ENCODE measurements at regions not wholly inside any gene's neighbourhood (a gene's known extent, or its start where the extent isn't known, plus 50 kb on each side); places are given as distances from the start of the nearest gene placed in this dataset.

DNA sequence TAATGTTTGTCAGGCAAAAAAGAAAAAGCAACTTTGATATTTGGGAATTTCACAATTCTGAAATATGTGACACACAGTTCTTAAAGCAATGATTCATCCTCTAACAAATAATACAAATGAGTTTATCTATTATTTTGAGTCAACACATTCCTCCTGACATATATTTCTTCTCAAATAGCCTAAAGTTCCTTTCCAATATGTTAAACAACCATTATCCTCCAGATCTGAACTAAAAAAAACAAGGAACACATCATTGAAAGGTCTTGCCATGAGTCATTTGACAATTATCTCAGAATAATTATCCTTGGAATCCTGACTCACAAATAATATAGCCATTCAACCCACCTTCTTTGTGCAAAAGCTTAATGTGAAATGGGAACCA, 208.7 kb upstream of the CDIN1 start:
- TF ChIP-seq, protein P1, sequence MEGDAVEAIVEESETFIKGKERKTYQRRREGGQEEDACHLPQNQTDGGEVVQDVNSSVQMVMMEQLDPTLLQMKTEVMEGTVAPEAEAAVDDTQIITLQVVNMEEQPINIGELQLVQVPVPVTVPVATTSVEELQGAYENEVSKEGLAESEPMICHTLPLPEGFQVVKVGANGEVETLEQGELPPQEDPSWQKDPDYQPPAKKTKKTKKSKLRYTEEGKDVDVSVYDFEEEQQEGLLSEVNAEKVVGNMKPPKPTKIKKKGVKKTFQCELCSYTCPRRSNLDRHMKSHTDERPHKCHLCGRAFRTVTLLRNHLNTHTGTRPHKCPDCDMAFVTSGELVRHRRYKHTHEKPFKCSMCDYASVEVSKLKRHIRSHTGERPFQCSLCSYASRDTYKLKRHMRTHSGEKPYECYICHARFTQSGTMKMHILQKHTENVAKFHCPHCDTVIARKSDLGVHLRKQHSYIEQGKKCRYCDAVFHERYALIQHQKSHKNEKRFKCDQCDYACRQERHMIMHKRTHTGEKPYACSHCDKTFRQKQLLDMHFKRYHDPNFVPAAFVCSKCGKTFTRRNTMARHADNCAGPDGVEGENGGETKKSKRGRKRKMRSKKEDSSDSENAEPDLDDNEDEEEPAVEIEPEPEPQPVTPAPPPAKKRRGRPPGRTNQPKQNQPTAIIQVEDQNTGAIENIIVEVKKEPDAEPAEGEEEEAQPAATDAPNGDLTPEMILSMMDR (IDR thresholded peaks at IDR 0.05; ENCODE audit: insufficient read depth, low read length, severe bottlenecking) = no peak
- peak; percentile 86 for DNase-seq (ENCODE audit: low read depth)
- Histone ChIP-seq H3K4me3 (ENCODE audit: low read depth, low read length) (no peak overlapping the region), H3K36me3 (ENCODE audit: control insufficient read depth, insufficient read depth, low read length) (no peaks in the 10 kb centered on the region), H3K27me3 (ENCODE audit: control insufficient read depth, insufficient read depth, low read length) (no peaks in the 10 kb centered on the region)
- no peak for FAIRE-seq

DNA sequence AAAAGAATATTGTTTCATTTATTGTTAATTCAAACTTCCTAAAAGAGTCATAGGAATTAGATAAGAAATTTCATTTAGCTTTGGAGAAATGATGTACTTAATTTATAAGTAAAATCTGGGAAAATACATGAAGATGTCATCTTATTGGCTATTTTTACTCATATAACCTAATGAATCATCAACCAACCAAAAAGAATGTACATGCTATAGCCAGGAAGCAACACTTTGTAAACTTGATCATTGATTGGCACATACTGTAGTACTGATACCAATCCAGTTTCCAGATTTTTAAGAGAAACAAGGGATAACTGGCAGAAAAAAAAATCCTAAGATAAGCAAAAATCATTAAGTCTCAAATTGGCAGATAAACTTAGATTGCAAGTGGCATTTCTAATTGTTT, 207.9 kb upstream of the CDIN1 start:
- DNase-seq (ENCODE audit: low read depth) (peak; percentile 61), FAIRE-seq (no peak)
- Histone ChIP-seq H3K36me3 (ENCODE audit: control insufficient read depth, insufficient read depth, low read length) (no peaks in the 10 kb centered on the region), H3K4me3 (ENCODE audit: low read depth, low read length) (no peak overlapping the region), H3K27me3 (ENCODE audit: control insufficient read depth, insufficient read depth, low read length) (no peaks in the 10 kb centered on the region)
- TF ChIP-seq, protein P1 (IDR thresholded peaks at IDR 0.05; ENCODE audit: insufficient read depth, low read length, severe bottlenecking) = no peak

GRCh38 chr15:36372968-36373367, 206.5 kb upstream of the CDIN1 start:
- no peak for DNase-seq (ENCODE audit: low read depth)
- no peaks in the 10 kb centered on the region for H3K27me3 ChIP-seq (ENCODE audit: control insufficient read depth, insufficient read depth, low read length)
- TF ChIP-seq, protein P1 (IDR thresholded peaks at IDR 0.05; ENCODE audit: insufficient read depth, low read length, severe bottlenecking) = no peak
- no peaks in the 10 kb centered on the region for H3K36me3 ChIP-seq (ENCODE audit: control insufficient read depth, insufficient read depth, low read length)
- no peak overlapping the region for H3K4me3 ChIP-seq (ENCODE audit: low read depth, low read length)
- no peak for FAIRE-seq

- H3K4me3 ChIP-seq (ENCODE audit: low read depth, low read length) = no peak overlapping the region
- no peak for DNase-seq (ENCODE audit: low read depth)
- H3K36me3 ChIP-seq (ENCODE audit: control insufficient read depth, insufficient read depth, low read length) = no peaks in the 10 kb centered on the region
- no peak for FAIRE-seq
- TF ChIP-seq, protein P1 (IDR thresholded peaks at IDR 0.05; ENCODE audit: insufficient read depth, low read length, severe bottlenecking) = no peak
- no peaks in the 10 kb centered on the region for H3K27me3 ChIP-seq (ENCODE audit: control insufficient read depth, insufficient read depth, low read length)
These were observed 205.9 kb upstream of the CDIN1 start for GRCh38 chr15:36373550-36373949.

- no peak for DNase-seq (ENCODE audit: low read depth)
- H3K27me3 ChIP-seq (ENCODE audit: control insufficient read depth, insufficient read depth, low read length) = no peaks in the 10 kb centered on the region
- no peak for FAIRE-seq
- no peak overlapping the region for H3K4me3 ChIP-seq (ENCODE audit: low read depth, low read length)
- TF ChIP-seq, protein P1 (IDR thresholded peaks at IDR 0.05; ENCODE audit: insufficient read depth, low read length, severe bottlenecking) = no peak
- no peaks in the 10 kb centered on the region for H3K36me3 ChIP-seq (ENCODE audit: control insufficient read depth, insufficient read depth, low read length)
These were observed 190.3 kb upstream of the CDIN1 start for GRCh38 chr15:36389107-36389506.

DNA sequence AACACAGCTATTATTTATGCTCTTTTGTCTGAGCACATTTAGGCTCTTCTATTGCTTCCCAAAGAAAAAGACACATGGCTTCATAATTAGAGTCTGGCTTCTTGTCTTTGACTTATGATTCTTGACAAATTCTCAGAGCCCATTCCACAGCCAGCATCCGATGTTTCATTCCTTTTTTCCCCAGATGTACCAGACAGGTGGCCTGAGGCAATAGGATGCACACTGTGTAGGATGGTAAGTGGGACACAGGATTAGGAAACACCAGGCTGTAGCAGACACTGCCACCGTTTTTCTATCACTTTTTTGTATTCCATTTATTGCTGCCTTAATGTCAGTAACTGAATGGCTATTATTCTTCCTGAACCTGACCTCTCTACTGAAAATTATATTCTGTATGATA, 188.9 kb upstream of the CDIN1 start:
- no peaks in the 10 kb centered on the region for H3K36me3 ChIP-seq (ENCODE audit: control insufficient read depth, insufficient read depth, low read length)
- no peaks in the 10 kb centered on the region for H3K27me3 ChIP-seq (ENCODE audit: control insufficient read depth, insufficient read depth, low read length)
- TF ChIP-seq, protein P1 (IDR thresholded peaks at IDR 0.05; ENCODE audit: insufficient read depth, low read length, severe bottlenecking) = no peak
- FAIRE-seq (no peak), DNase-seq (ENCODE audit: low read depth) (no peak)
- no peak overlapping the region for H3K4me3 ChIP-seq (ENCODE audit: low read depth, low read length)
